GM12874 (cell line): ENCODE measurements at regions not wholly inside any gene's neighbourhood (a gene's known extent, or its start where the extent isn't known, plus 50 kb on each side); places are given as distances from the start of the nearest gene placed in this dataset.

Experiments used
- TF ChIP-seq, protein P1 (sequence below): IDR thresholded peaks from 2 replicates; pipeline ENCODE4 v1.5.1; 2011; ENCODE audit warnings: low read depth, mild to moderate bottlenecking, control low read depth, low read length, moderate library complexity; ENCODE audit not compliant: insufficient read depth

DNA sequence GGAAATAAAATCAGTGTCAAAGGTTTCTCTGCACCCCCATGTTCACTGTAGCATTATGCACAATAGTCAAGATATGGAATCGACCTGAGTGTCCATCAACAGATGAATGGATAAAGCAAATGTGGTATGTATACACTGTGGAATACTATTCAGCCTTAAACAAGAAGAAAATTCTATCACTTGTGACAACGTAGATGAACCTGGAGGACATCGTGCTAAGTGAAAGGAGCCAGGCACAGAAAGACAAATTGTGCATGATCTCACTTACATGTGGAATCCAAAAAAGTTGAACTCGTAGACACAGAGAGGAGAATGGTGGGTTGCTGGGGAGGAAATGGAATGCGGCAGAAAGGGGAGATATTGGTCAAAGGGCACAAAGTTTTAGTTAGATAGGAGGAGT is 136.3 kb upstream of the ESR1 start:
- TF ChIP-seq, protein P1, sequence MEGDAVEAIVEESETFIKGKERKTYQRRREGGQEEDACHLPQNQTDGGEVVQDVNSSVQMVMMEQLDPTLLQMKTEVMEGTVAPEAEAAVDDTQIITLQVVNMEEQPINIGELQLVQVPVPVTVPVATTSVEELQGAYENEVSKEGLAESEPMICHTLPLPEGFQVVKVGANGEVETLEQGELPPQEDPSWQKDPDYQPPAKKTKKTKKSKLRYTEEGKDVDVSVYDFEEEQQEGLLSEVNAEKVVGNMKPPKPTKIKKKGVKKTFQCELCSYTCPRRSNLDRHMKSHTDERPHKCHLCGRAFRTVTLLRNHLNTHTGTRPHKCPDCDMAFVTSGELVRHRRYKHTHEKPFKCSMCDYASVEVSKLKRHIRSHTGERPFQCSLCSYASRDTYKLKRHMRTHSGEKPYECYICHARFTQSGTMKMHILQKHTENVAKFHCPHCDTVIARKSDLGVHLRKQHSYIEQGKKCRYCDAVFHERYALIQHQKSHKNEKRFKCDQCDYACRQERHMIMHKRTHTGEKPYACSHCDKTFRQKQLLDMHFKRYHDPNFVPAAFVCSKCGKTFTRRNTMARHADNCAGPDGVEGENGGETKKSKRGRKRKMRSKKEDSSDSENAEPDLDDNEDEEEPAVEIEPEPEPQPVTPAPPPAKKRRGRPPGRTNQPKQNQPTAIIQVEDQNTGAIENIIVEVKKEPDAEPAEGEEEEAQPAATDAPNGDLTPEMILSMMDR = no peak

DNA sequence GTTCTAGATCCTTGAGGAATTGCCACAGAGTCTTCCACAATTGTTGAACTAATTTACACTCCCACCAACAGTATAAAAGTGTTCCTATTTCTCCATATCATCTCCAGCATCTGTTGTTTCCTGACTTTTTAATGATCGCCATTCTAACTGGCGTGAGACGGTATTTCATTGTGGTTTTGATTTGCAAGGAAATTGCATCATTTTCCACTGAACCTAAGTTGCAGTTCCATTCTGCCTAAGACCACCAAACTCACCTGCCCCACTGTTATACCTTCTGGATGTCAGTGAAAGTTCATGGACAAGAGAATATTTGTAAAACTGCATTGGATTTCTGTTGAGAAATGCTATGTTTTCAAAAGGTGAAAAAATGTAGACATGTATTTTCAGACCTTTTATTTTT is 132.9 kb upstream of the ESR1 start:
- TF ChIP-seq, protein P1 = no peak

DNA sequence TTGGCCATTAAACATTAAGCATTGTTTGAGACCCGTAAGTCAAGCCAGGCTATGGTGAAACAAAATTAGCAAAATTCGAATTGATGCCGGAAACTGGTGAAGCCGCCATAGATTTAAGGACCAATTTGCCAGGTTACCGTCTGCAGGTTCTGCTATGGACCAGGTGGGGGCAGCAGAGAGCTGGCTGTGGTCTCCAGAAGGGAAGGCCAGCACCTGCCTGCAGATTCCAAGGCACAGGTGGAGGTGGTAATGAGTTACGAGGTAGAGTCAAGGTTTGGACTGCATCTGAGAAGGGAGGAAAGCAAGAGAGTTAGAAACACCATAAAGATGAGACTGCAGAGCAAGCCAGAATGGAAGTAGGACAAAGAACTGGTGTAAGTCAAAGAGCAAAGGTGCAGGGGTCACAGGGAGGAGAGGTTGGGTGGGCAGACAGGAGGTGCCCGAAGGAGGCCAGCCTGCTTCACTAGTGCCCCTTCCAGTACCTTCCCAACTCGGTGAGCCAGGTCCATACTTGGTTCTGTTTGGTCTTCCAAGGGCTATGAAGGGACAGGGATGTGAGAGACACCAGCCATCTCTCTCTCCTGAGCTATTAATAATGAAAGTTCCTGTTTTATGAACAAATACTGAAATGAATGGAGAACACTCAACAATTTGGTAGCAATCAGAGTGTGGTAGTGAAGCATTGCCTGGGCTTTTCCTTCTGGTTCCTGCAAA is 131.6 kb upstream of the ESR1 start:
- TF ChIP-seq, protein P1 = peak; percentile 94

DNA sequence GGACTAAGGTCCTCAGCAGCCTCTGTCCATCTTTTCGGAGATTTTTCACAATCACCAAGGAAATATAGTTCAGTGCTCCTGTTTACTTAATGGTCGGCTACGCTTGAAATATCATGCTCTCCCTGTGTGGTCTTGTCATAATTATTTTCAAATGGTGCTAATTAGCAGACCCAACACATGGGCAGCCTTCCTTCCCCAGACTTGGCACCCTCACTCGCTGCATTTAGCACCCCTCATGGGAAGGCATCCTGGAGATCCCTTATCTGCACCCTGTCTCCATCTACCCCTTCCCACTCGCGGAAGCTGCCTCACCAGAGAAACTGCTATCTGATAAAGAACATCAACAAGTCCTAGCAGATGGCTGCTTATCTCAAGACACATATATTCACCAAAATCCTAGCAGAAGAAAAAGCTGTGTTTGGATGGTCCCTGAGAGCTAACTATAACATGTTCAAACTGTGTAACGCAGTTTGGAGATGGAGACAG is 131.0 kb upstream of the ESR1 start:
- TF ChIP-seq, protein P1 = no peak

DNA sequence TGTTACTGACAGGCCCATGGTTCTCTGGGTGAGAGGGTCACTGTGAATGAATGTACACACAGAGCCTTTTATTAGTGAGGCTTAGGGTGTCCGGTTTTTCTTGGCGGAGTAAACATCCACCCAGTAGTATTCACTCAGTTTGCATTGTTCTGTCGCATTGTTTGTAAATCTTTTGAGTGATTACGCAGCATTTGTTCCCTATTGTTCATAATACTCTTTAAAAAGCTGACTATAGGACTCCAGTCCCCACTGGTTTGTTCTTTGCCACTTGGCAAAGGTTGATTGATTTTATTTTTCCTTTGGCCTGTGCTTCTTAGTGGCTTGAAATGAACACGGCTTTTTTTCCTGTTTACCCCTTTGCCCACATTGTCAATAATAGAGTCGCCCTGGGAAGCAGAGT is 130.1 kb upstream of the ESR1 start:
- TF ChIP-seq, protein P1 = no peak

DNA sequence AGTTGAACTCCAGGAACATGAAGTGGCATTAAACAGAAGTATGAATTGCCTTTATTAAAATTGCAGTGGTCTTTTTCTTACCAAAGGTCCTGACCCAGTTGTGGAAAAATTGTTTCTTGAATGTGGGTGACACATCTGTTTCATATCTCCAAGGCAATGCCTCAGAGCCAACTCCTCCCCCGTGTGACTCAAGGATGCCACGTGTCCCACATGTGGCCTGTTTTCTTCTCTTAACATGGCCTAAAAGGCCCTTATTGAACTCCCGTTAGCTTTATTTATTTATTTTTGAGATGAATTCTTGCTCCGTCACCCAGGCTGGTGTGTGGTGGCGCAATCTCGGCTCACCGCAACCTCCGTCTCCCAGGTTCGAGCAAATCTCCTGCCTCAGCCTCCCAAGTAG is 128.4 kb upstream of the ESR1 start:
- TF ChIP-seq, protein P1 = no peak

DNA sequence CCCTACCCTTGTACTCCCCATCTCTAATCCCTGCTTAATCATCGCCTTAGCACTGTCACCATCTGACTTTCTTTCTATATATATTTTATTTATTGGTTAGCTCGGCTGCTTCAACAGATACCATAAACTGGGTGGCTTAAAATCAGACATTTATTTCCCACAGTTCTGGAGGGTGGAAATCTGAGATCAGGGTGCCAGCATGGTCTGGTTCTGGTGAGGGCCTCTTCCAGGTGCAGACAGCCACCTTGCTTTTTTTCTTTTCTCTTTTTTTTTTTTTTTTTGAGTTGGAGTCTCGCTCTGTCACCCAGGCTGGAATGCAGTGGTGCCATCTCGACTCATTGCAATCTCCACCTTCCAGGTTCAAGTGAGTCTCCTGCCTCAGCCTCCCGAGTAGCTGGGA is 127.5 kb upstream of the ESR1 start:
- TF ChIP-seq, protein P1 = no peak
